Keratinocyte (primary cell): ENCODE measurements at regions not wholly inside any gene's neighbourhood (a gene's known extent, or its start where the extent isn't known, plus 50 kb on each side); places are given as distances from the start of the nearest gene placed in this dataset.

Experiments used
- DNase-seq: peaks from one replicate; pipeline ENCODE4 v3.0.0-alpha.2; 2011; ENCODE audit warnings: low read depth, missing footprints, low spot score
- FAIRE-seq: peaks from 2 replicates; lab custom pipeline; 2011; peaks lifted over from hg19 to GRCh38; lab: Jason Lieb, UNC
- H2AFZ ChIP-seq: 2 replicates; pipeline ENCODE4 v1.6.0; 2012; ENCODE audit warnings: low read length, control low read depth, inconsistent platforms; ENCODE audit not compliant: control insufficient read depth
- H3K27ac ChIP-seq: 2 replicates; pipeline ENCODE4 v1.5.1; 2011; ENCODE audit warnings: low read length; ENCODE audit not compliant: control insufficient read depth, insufficient read depth
- H3K27me3 ChIP-seq: 3 replicates; pipeline ENCODE4 v1.6.0; 2011; ENCODE audit warnings: low read length; ENCODE audit not compliant: control insufficient read depth, insufficient read depth; ENCODE audit errors: extremely low read depth
- H3K36me3 ChIP-seq, 2 experiments: 2 replicates in 1 of 2; 3 replicates in 1 of 2; pipeline ENCODE4 v1.5.1; 2011; ENCODE audit warnings: low read length in 2 of 2, mild to moderate bottlenecking in 1 of 2; ENCODE audit not compliant: control insufficient read depth in 2 of 2, insufficient read depth in 2 of 2; ENCODE audit errors: extremely low read depth in 1 of 2
- H3K4me1 ChIP-seq: 3 replicates; pipeline ENCODE4 v1.5.1; 2011; ENCODE audit warnings: low read length; ENCODE audit not compliant: control insufficient read depth, insufficient read depth; ENCODE audit errors: extremely low read depth
- H3K4me2 ChIP-seq: 3 replicates; pipeline ENCODE4 v1.6.0; 2011; ENCODE audit warnings: low read depth, low read length; ENCODE audit not compliant: control insufficient read depth, insufficient read depth; ENCODE audit errors: extremely low read depth
- H3K4me3 ChIP-seq, 3 experiments: fragments of 200-600 bp in 1 of 3; sonication (generic) in 1 of 3; 2 replicates in 2 of 3; 3 replicates in 1 of 3; pipeline ENCODE4 v1.5.1; 2011 to 2016; ENCODE audit warnings: low read length in 3 of 3, mild to moderate bottlenecking in 3 of 3, control low read depth in 2 of 3, inconsistent platforms in 1 of 3, low read depth in 1 of 3, mixed read lengths in 1 of 3, mixed run types in 1 of 3, moderate library complexity in 1 of 3; ENCODE audit not compliant: control insufficient read depth in 2 of 3, insufficient read depth in 2 of 3; ENCODE audit errors: extremely low read depth in 1 of 3
- H3K79me2 ChIP-seq: 2 replicates; pipeline ENCODE4 v1.6.0; 2012; ENCODE audit warnings: low read length; ENCODE audit not compliant: control insufficient read depth, insufficient read depth
- H3K9ac ChIP-seq: 3 replicates; pipeline ENCODE4 v1.6.0; 2011; ENCODE audit warnings: low read length; ENCODE audit not compliant: control insufficient read depth, insufficient read depth; ENCODE audit errors: extremely low read depth
- H3K9me1 ChIP-seq: 3 replicates; pipeline ENCODE4 v1.6.0; 2011; ENCODE audit warnings: low read length; ENCODE audit not compliant: control insufficient read depth, insufficient read depth; ENCODE audit errors: extremely low read depth
- H3K9me3 ChIP-seq: 2 replicates; pipeline ENCODE4 v1.5.1; 2012; ENCODE audit warnings: low read depth, low read length; ENCODE audit not compliant: control insufficient read depth
- H4K20me1 ChIP-seq: 3 replicates; pipeline ENCODE4 v1.6.0; 2011; ENCODE audit warnings: low read length; ENCODE audit not compliant: control insufficient read depth, insufficient read depth; ENCODE audit errors: extremely low read depth
- CTCF ChIP-seq, 3 experiments: IDR thresholded peaks in 1 of 3; conservative IDR thresholded peaks in 1 of 3; optimal IDR thresholded peaks in 1 of 3; 2 replicates in 2 of 3; 3 replicates in 1 of 3; pipeline versions ENCODE3 to v1.5.1; 2011; ENCODE audit warnings: low read length in 3 of 3, mild to moderate bottlenecking in 3 of 3, moderate library complexity in 2 of 3, control low read depth in 1 of 3, inconsistent platforms in 1 of 3; ENCODE audit not compliant: insufficient read depth in 2 of 3; ENCODE audit errors: extremely low read depth in 1 of 3
- EZH2 ChIP-seq: IDR thresholded peaks from one replicate; pipeline ENCODE4 v1.6.1; 2012; ENCODE audit warnings: inconsistent platforms, mild to moderate bottlenecking, low read length, moderate library complexity
- dilution Hi-C: fragments of 300-500 bp; cut with MboI; formaldehyde crosslinking; loops from one replicate; pipeline ENCODE4 v1.7.0; 2020; ENCODE audit warnings: low sequenced_read_pairs; ENCODE audit not compliant: extremely low pct_ligation_motif_present

DNA sequence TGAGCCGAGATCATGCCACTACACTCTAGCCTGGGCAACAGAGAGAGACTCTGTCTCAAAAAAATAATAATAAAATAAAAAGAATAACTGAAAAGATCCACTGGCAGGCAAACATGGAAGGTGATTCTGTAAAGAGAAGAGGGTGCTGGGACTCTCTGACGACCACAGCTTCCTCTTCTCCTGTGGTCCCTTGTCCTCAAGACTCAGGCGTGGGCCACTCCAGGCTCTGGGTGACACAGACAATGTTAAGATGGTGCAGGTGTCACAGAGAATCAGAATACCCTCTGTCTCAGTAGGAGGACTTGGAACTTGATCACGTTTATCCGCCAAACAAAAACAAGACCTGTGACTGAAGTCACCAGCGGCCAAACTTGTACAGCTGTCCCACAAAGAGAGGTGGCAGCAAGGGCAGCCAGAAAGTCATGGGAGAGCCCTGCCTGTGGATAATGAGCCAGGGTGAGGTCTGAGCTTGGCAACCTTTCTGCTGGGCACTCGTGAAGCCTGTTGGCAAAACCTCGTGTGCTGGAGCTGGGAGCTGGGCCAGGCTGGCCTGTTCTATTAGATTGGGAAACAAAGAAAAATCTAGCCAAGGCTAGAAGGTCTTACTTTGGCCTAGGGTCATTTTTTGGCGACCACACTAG, 76.4 kb upstream of the ITGA6 start:
- Histone ChIP-seq H3K4me1 (no peaks in the 10 kb centered on the region), H3K27ac (no peak overlapping the region), H2AFZ (no peak overlapping the region), H3K36me3 (no peaks in the 10 kb centered on the region), H3K4me2 (no peak overlapping the region), H3K79me2 (no peaks in the 10 kb centered on the region), H3K4me3 (no peak overlapping the region), H3K9ac (no peak overlapping the region), H4K20me1 (no peaks in the 10 kb centered on the region), H3K9me3 (no peaks in the 10 kb centered on the region), H3K27me3 (no peaks in the 10 kb centered on the region), H3K9me1 (no peaks in the 10 kb centered on the region)
- TF ChIP-seq EZH2 (no peak), CTCF (optimal IDR thresholded peaks at IDR 0.05 in 1 of 3, IDR thresholded peaks at IDR 0.05 in 1 of 3, conservative IDR thresholded peaks at IDR 0.05 in 1 of 3; ENCODE audit: extremely low read depth in 1 of 3, insufficient read depth in 2 of 3, low read length in 3 of 3) (no peak)
- dilution Hi-C loops: no loop called here
- no peak for DNase-seq
- FAIRE-seq: no peak

GRCh38 chr2:172351586-172351985, 75.8 kb upstream of the ITGA6 start:
- Histone ChIP-seq H3K4me1 (no peaks in the 10 kb centered on the region), H3K9ac (no peak overlapping the region), H3K36me3 (no peaks in the 10 kb centered on the region), H3K79me2 (no peaks in the 10 kb centered on the region), H3K9me1 (no peaks in the 10 kb centered on the region), H4K20me1 (no peaks in the 10 kb centered on the region), H3K4me3 (no peak overlapping the region), H3K4me2 (no peak overlapping the region), H3K27ac (no peak overlapping the region), H2AFZ (no peak overlapping the region), H3K9me3 (no peaks in the 10 kb centered on the region), H3K27me3 (no peaks in the 10 kb centered on the region)
- FAIRE-seq (no peak), DNase-seq (no peak)
- TF ChIP-seq EZH2: no peak
- TF ChIP-seq CTCF (optimal IDR thresholded peaks at IDR 0.05 in 1 of 3, IDR thresholded peaks at IDR 0.05 in 1 of 3, conservative IDR thresholded peaks at IDR 0.05 in 1 of 3; ENCODE audit: extremely low read depth in 1 of 3, insufficient read depth in 2 of 3, low read length in 3 of 3): no peak
- dilution Hi-C loops: no loop called here
